Parathyroid adenoma (tissue), 2 donors: ENCODE measurements at regions not wholly inside any gene's neighbourhood (a gene's known extent, or its start where the extent isn't known, plus 50 kb on each side); places are given as distances from the start of the nearest gene placed in this dataset.

Source experiments
- H2AFZ ChIP-seq: fragments of 300-600 bp; sonication (generic); one replicate; pipeline ENCODE4 v1.7.0; 2017; ENCODE audit warnings: antibody characterized with exemption, mild to moderate bottlenecking
- H3K27ac ChIP-seq: fragments of 300-600 bp; sonication (generic); one replicate; pipeline ENCODE4 v1.7.0; 2017
- H3K27me3 ChIP-seq: fragments of 300-600 bp; sonication (generic); one replicate; pipeline ENCODE4 v1.7.0; 2017; ENCODE audit warnings: low read length; ENCODE audit not compliant: control insufficient read depth, insufficient read depth
- H3K36me3 ChIP-seq: fragments of 300-600 bp; sonication (generic); one replicate; pipeline ENCODE4 v1.7.0; 2017; ENCODE audit warnings: low read length; ENCODE audit not compliant: control insufficient read depth, insufficient read depth
- H3K4me1 ChIP-seq: fragments of 300-600 bp; sonication (generic); one replicate; pipeline ENCODE4 v1.7.0; 2017; ENCODE audit warnings: control low read depth
- H3K4me2 ChIP-seq: fragments of 300-600 bp; sonication (generic); one replicate; pipeline ENCODE4 v1.7.0; 2017; ENCODE audit warnings: low read length
- H3K4me3 ChIP-seq: fragments of 300-600 bp; sonication (generic); one replicate; pipeline ENCODE4 v1.7.0; 2017; ENCODE audit warnings: low read depth, low read length
- H3K79me2 ChIP-seq: fragments of 300-600 bp; sonication (generic); one replicate; pipeline ENCODE4 v1.7.0; 2017; ENCODE audit warnings: control low read depth
- H3K9ac ChIP-seq: fragments of 300-600 bp; sonication (generic); one replicate; pipeline ENCODE4 v1.7.0; 2017; ENCODE audit warnings: mild to moderate bottlenecking
- H3K9me3 ChIP-seq: fragments of 300-600 bp; sonication (generic); one replicate; pipeline ENCODE4 v1.7.0; 2017; ENCODE audit warnings: low read length; ENCODE audit not compliant: control insufficient read depth
- TF ChIP-seq, protein P1 (sequence below): fragments of 300-600 bp; sonication (generic); IDR thresholded peaks from one replicate; pipeline ENCODE4 v1.7.0; 2017; ENCODE audit warnings: antibody characterized with exemption, mild to moderate bottlenecking
- donor health status: primary hyperparathyroidism.

DNA sequence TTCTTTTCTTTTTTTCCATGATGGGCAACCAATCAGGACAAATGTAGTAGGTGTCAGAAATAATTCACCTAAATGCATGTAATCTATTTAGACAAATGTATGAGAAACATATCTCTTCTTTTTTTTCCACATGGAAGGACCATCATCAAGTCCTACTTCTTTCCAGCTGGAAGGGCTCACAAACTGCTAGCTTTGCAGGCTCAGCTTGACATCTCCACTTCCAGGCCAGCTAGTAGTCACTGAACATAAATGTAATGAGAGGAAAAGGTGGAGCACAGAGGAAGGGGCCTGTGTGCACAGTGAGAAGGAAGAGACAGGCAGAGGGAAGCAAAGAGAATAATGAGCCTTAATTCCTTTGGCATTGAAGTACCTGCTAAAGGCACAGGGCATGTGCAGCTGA is 504.9 kb downstream of the MCTP2 start:
- Histone ChIP-seq H3K27me3 (no peaks in the 10 kb centered on the region), H3K4me2 (no peak overlapping the region), H3K36me3 (no peaks in the 10 kb centered on the region), H3K9me3 (no peaks in the 10 kb centered on the region), H3K27ac (no peak overlapping the region), H2AFZ (no peak overlapping the region), H3K4me3 (no peak overlapping the region), H3K9ac (no peak overlapping the region), H3K79me2 (no peaks in the 10 kb centered on the region), H3K4me1 (no peaks in the 10 kb centered on the region)
- TF ChIP-seq, protein P1, sequence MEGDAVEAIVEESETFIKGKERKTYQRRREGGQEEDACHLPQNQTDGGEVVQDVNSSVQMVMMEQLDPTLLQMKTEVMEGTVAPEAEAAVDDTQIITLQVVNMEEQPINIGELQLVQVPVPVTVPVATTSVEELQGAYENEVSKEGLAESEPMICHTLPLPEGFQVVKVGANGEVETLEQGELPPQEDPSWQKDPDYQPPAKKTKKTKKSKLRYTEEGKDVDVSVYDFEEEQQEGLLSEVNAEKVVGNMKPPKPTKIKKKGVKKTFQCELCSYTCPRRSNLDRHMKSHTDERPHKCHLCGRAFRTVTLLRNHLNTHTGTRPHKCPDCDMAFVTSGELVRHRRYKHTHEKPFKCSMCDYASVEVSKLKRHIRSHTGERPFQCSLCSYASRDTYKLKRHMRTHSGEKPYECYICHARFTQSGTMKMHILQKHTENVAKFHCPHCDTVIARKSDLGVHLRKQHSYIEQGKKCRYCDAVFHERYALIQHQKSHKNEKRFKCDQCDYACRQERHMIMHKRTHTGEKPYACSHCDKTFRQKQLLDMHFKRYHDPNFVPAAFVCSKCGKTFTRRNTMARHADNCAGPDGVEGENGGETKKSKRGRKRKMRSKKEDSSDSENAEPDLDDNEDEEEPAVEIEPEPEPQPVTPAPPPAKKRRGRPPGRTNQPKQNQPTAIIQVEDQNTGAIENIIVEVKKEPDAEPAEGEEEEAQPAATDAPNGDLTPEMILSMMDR = no peak

DNA sequence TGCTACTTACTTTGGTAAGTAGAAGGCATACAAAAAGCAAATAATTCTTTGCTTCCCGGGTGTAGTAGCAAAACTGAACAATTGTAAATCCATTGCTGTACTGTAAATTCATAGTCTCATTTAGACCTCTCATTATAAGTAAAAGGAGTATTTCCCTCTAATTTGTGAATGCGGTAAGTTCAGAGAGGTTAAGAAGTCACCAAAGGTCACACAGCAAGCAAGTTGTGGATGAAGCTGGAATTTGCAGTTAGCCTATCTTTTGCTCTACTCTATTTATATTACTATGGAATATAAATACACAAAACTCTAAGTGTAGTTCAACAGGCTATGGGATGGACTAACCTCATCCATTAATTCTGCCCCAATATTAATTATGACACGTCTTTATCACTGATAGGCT is 508.3 kb downstream of the MCTP2 start:
- no peaks in the 10 kb centered on the region for H3K27me3 ChIP-seq
- TF ChIP-seq, protein P1 = no peak
- no peaks in the 10 kb centered on the region for H3K36me3 ChIP-seq
- H3K4me2 ChIP-seq = no peak overlapping the region
- H3K9ac ChIP-seq = no peak overlapping the region
- no peaks in the 10 kb centered on the region for H3K4me1 ChIP-seq
- H2AFZ ChIP-seq = no peak overlapping the region
- H3K79me2 ChIP-seq = no peaks in the 10 kb centered on the region
- H3K27ac ChIP-seq = no peak overlapping the region
- H3K9me3 ChIP-seq = no peaks in the 10 kb centered on the region
- no peak overlapping the region for H3K4me3 ChIP-seq

DNA sequence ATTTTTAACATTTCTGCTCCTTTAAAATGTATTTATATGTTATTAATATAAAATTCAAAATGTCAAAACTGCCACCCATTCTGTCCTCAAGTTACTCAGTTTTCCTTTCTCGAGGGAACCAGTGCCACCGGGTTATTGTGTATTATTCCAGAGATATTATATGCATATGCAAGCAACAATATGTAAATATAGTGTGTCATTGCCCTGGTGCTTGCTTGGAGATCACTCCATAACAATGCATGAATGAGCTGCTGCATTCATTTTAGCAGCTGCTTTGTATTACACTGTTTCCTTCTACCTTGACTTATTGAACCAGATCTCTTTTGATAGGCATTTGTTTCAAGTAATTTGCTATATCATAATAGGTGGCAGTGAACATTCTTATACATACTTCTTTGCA is 509.1 kb downstream of the MCTP2 start:
- H3K9ac ChIP-seq = no peak overlapping the region
- TF ChIP-seq, protein P1 = no peak
- H3K36me3 ChIP-seq = no peaks in the 10 kb centered on the region
- no peak overlapping the region for H3K27ac ChIP-seq
- no peak overlapping the region for H3K4me3 ChIP-seq
- H3K9me3 ChIP-seq = no peaks in the 10 kb centered on the region
- no peaks in the 10 kb centered on the region for H3K27me3 ChIP-seq
- H2AFZ ChIP-seq = no peak overlapping the region
- H3K4me1 ChIP-seq = no peaks in the 10 kb centered on the region
- H3K79me2 ChIP-seq = no peaks in the 10 kb centered on the region
- H3K4me2 ChIP-seq = no peak overlapping the region

DNA sequence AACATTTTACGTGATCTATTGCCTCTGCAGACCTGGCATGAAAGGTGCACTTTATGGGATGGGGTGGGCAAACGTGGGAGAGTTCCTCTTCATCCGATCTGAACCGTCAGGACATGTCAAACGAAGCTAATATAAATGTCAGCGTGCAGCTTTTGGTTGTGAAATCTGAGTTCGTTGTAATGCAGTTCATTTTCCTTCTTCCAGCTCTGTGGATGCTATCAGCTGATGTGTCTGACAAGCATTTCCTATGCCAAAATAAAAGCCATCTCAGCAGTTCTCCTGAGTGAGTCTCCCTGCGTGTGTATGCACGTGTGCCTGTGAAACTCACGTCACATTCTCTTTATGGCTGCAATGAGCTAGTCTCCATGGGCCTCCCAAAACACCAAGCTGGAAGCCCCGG is 512.3 kb downstream of the MCTP2 start:
- no peak overlapping the region for H2AFZ ChIP-seq
- no peaks in the 10 kb centered on the region for H3K27me3 ChIP-seq
- no peak overlapping the region for H3K4me2 ChIP-seq
- no peaks in the 10 kb centered on the region for H3K36me3 ChIP-seq
- H3K4me1 ChIP-seq = no peaks in the 10 kb centered on the region
- H3K9me3 ChIP-seq = no peaks in the 10 kb centered on the region
- no peak overlapping the region for H3K9ac ChIP-seq
- no peak overlapping the region for H3K27ac ChIP-seq
- no peaks in the 10 kb centered on the region for H3K79me2 ChIP-seq
- no peak overlapping the region for H3K4me3 ChIP-seq
- TF ChIP-seq, protein P1 = no peak

DNA sequence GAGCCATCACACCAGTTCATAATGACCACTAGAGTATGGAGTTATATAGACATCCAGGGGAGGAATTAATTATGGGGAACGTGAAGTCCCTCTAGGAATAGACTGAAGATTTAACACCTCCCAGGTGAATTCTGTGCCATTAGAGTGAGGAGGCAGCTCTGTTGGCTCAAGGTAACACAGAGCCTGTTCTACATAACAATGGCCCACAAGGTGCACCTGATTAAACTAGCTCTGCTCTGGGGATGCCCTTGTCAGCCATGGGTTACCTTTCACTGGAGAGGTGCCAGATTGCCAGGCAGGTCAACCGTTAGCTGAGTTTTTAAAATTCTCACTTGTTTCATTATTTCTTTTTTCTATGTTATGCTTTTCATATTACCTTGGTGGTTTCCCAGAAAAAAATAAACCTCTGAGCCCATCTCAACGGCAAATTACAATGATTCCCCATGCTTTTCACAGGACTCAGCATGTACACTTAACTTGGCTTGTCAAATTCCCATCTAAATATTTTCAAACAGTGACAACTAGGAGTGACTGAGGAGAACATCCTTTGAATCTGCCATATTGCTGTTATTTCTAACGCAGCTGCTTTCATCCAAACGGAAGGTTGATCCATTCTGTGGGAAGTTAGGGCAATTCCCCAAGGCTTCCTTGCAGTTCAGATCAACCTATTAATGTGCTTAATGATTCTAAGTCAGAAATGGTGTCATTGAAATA is 512.9 kb downstream of the MCTP2 start:
- Histone ChIP-seq H3K27me3 (no peaks in the 10 kb centered on the region), H3K4me3 (no peak overlapping the region), H3K4me2 (no peak overlapping the region), H3K4me1 (no peaks in the 10 kb centered on the region), H3K79me2 (no peaks in the 10 kb centered on the region), H3K36me3 (no peaks in the 10 kb centered on the region), H2AFZ (no peak overlapping the region), H3K9ac (no peak overlapping the region), H3K27ac (no peak overlapping the region), H3K9me3 (no peaks in the 10 kb centered on the region)
- TF ChIP-seq, protein P1 = no peak
